OCI-LY3 (cell line): ENCODE measurements at regions not wholly inside any gene's neighbourhood (a gene's known extent, or its start where the extent isn't known, plus 50 kb on each side); places are given as distances from the start of the nearest gene placed in this dataset.

Experiments
- EZH2phosphoT487 ChIP-seq: fragments of 200-600 bp; shearing (Covaris generic); IDR thresholded peaks from 2 replicates; pipeline ENCODE4 v1.6.1; 2018; ENCODE audit warnings: antibody characterized with exemption, mixed run types, low read depth
- TF ChIP-seq, protein P1 (sequence below): fragments of 200-600, 300-600 bp; sonication (generic); IDR thresholded peaks from 2 replicates; pipeline ENCODE4 v1.5.1; 2014; ENCODE audit warnings: antibody characterized with exemption, low read length, low read depth

DNA sequence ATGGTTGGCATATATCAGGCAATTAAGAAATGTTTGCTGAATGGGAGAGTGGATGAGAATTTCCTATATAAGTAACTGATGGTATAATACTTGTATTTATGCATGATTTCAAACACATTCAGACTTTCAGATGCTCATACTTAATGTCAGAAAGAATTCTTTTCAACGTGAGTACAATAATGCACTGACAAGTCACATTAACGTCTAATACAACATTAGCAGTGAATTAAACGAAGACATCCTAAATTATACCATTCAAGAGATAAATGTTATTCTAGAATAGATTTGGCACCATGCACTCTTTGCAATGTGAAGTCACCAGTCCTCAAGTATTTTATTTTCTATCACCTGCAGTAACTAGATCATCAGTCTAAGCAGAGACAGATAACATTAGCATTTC lies 712.9 kb downstream of the TLE1 start:
- TF ChIP-seq, protein P1, sequence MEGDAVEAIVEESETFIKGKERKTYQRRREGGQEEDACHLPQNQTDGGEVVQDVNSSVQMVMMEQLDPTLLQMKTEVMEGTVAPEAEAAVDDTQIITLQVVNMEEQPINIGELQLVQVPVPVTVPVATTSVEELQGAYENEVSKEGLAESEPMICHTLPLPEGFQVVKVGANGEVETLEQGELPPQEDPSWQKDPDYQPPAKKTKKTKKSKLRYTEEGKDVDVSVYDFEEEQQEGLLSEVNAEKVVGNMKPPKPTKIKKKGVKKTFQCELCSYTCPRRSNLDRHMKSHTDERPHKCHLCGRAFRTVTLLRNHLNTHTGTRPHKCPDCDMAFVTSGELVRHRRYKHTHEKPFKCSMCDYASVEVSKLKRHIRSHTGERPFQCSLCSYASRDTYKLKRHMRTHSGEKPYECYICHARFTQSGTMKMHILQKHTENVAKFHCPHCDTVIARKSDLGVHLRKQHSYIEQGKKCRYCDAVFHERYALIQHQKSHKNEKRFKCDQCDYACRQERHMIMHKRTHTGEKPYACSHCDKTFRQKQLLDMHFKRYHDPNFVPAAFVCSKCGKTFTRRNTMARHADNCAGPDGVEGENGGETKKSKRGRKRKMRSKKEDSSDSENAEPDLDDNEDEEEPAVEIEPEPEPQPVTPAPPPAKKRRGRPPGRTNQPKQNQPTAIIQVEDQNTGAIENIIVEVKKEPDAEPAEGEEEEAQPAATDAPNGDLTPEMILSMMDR = no peak
- no peak for TF ChIP-seq EZH2phosphoT487
